GM12878 (cell line): ENCODE measurements at regions not wholly inside any gene's neighbourhood (a gene's known extent, or its start where the extent isn't known, plus 50 kb on each side); places are given as distances from the start of the nearest gene placed in this dataset.

ENCODE experiments used
- ATAC-seq: fragments of 200-7000 bp; cut with Tn5 transposase; 3 replicates; pipeline ENCODE4 v1.9.1; 2020; ENCODE audit warnings: mild to moderate bottlenecking, moderate library complexity
- BruUV-seq: library from RNA; stranded (reverse); fragments of 400-500 nt; replicated peaks from 2 replicates; lab custom pipeline; 2021; lab: Mats Ljungman, UMichigan
- CTCF ChIA-PET: fragments of 300-600 bp; sonication (Branson Sonifier 250); formaldehyde crosslinking; extraction: SDS; loops from one replicate; lab custom pipeline; 2021; ENCODE audit warnings: inconsistent platforms; lab: Yijun Ruan, JAX
- POLR2A ChIA-PET: fragments of 350-600 bp; formaldehyde crosslinking; extraction: SDS; loops from one replicate; lab custom pipeline; 2021; ENCODE audit warnings: inconsistent platforms; lab: Charles Lee
- RAD21 ChIA-PET: fragments of 300-600 bp; sonication (Branson Sonifier 250); formaldehyde crosslinking; loops from one replicate; lab custom pipeline; 2023; ENCODE audit warnings: antibody characterized with exemption; ENCODE audit not compliant: unreplicated experiment; lab: Charles Lee
- SMC1A ChIA-PET: fragments of 300-600 bp; sonication (Branson Sonifier 250); formaldehyde crosslinking; loops from one replicate; lab custom pipeline; 2023; ENCODE audit not compliant: unreplicated experiment, uncharacterized antibody; lab: Charles Lee
- DNase-seq: peaks from one replicate; pipeline ENCODE4 v3.0.0-alpha.2; 2011; ENCODE audit warnings: low read depth, low spot score
- FAIRE-seq: peaks from 3 replicates; lab custom pipeline; 2011; peaks lifted over from hg19 to GRCh38; lab: Jason Lieb, UNC
- H2AFZ ChIP-seq: 2 replicates; pipeline ENCODE4 v1.6.0; 2011; ENCODE audit warnings: low read depth, low read length, control low read depth; ENCODE audit not compliant: control insufficient read depth
- H3K27ac ChIP-seq: 2 replicates; pipeline ENCODE4 v1.5.1; 2011; ENCODE audit warnings: control low read depth; ENCODE audit not compliant: control insufficient read depth, insufficient read depth
- H3K27me3 ChIP-seq, 2 experiments: replicated peaks in 1 of 2; 2 replicates each; pipeline versions ENCODE4 v1.6.0 to v1.6.1; 2011; ENCODE audit warnings: low read length in 1 of 2; ENCODE audit not compliant: control insufficient read depth in 2 of 2, insufficient read depth in 2 of 2
- H3K36me3 ChIP-seq, 2 experiments: 2 replicates each; pipeline ENCODE4 v1.5.1; 2011; ENCODE audit warnings: low read length in 1 of 2; ENCODE audit not compliant: control insufficient read depth in 2 of 2, insufficient read depth in 2 of 2
- H3K4me1 ChIP-seq: 2 replicates; pipeline ENCODE4 v1.6.1; 2011; ENCODE audit warnings: mild to moderate bottlenecking, low read length, moderate library complexity, mixed read lengths; ENCODE audit not compliant: control insufficient read depth, insufficient read depth
- H3K4me2 ChIP-seq: 2 replicates; pipeline ENCODE4 v1.6.0; 2011; ENCODE audit warnings: control low read depth; ENCODE audit not compliant: control insufficient read depth, insufficient read depth
- H3K4me3 ChIP-seq: fragments of 200-600 bp; sonication (generic); 2 replicates; pipeline ENCODE4 v1.5.1; 2016
- H3K79me2 ChIP-seq: 2 replicates; pipeline ENCODE4 v1.6.0; 2011; ENCODE audit warnings: low read length; ENCODE audit not compliant: control insufficient read depth, insufficient read depth
- H3K9ac ChIP-seq: 2 replicates; pipeline ENCODE4 v1.8.0; 2011; ENCODE audit warnings: low read length, control low read depth, mixed read lengths; ENCODE audit not compliant: control insufficient read depth, insufficient read depth
- H3K9me3 ChIP-seq: replicated peaks from 3 replicates; pipeline ENCODE4 v1.5.1; 2011; ENCODE audit warnings: mild to moderate bottlenecking, low read length; ENCODE audit not compliant: control insufficient read depth, insufficient read depth
- H4K20me1 ChIP-seq: 2 replicates; pipeline ENCODE4 v1.6.0; 2011; ENCODE audit not compliant: control insufficient read depth, insufficient read depth
- BCL3 ChIP-seq: IDR thresholded peaks from 2 replicates; pipeline ENCODE4 v1.6.1; 2011; ENCODE audit warnings: borderline replicate concordance, low read depth, mild to moderate bottlenecking, moderate library complexity, low read length; ENCODE audit not compliant: insufficient read depth, poor library complexity, severe bottlenecking
- CHD2 ChIP-seq: IDR thresholded peaks from 2 replicates; pipeline ENCODE4 v1.6.1; 2011; ENCODE audit warnings: low read depth, low read length, improper control_type of control experiment, borderline replicate concordance
- CUX1 ChIP-seq: IDR thresholded peaks from 2 replicates; pipeline ENCODE4 v1.6.1; 2012; ENCODE audit warnings: improper control_type of control experiment, low read depth, low read length; ENCODE audit not compliant: insufficient replicate concordance
- MYC ChIP-seq: IDR thresholded peaks from 2 replicates; pipeline ENCODE4 v1.6.1; 2011; ENCODE audit warnings: mild to moderate bottlenecking, low read length, moderate library complexity, inconsistent platforms; ENCODE audit not compliant: insufficient read depth, insufficient replicate concordance, insufficient read length, severe bottlenecking
- RB1 ChIP-seq: fragments of 450-650 bp; formaldehyde crosslinking; IDR thresholded peaks from 2 replicates; pipeline ENCODE4 v1.6.1; 2017; ENCODE audit warnings: mild to moderate bottlenecking, borderline replicate concordance
- RELA ChIP-seq: fragments of 450-650 bp; IDR thresholded peaks from 2 replicates; pipeline ENCODE4 v1.8.0; 2014; ENCODE audit warnings: borderline replicate concordance; ENCODE audit not compliant: partially characterized antibody
- SKIL ChIP-seq: fragments of 450-650 bp; IDR thresholded peaks from 2 replicates; pipeline ENCODE4 v1.6.1; 2017; ENCODE audit warnings: mild to moderate bottlenecking, low read depth, inconsistent platforms; ENCODE audit not compliant: poor library complexity, severe bottlenecking
- SREBF1 ChIP-seq: IDR thresholded peaks from 2 replicates; pipeline ENCODE4 v1.6.1; 2012; ENCODE audit warnings: mild to moderate bottlenecking, low read length
- STAT3 ChIP-seq: IDR thresholded peaks from 2 replicates; pipeline ENCODE4 v1.6.1; 2011; ENCODE audit warnings: low read depth, low read length, improper control_type of control experiment
- WRNIP1 ChIP-seq: IDR thresholded peaks from 2 replicates; pipeline ENCODE4 v1.6.1; 2011; ENCODE audit warnings: low read depth, low read length, improper control_type of control experiment, borderline replicate concordance
- WGBS: methylation state at CpG from one replicate; pipeline ENCODE4 v1.1.6; 2016; ENCODE audit warnings: low lambda C conversion rate; ENCODE audit not compliant: insufficient replicate concordance, insufficient coverage; ENCODE audit errors: missing lambda C conversion rate; 5-methylcytosine and 5-hydroxymethylcytosine counted together
- in situ Hi-C: fragments of 300-500 bp; cut with MboI; formaldehyde crosslinking; loops from 9 replicates; pipeline ENCODE4 v1.14.3; 2018; ENCODE audit warnings: mixed read lengths
- intact Hi-C: fragments of 100-400 bp; cut with micrococcal nuclease; formaldehyde crosslinking; loops from one replicate; pipeline ENCODE4 v1.14.2; 2022; ENCODE audit not compliant: unreplicated experiment

- H2AFZ ChIP-seq = no peak overlapping the region
- WGBS = 40% methylated on average over 2 of the region's 2 CpGs
- BruUV-seq = no TSS peak
- no peaks in the 10 kb centered on the region for H3K36me3 ChIP-seq
- no peak overlapping the region for H3K4me2 ChIP-seq
- H3K27me3 ChIP-seq = no peaks in the 10 kb centered on the region
- H4K20me1 ChIP-seq = no peaks in the 10 kb centered on the region
- no peaks in the 10 kb centered on the region for H3K79me2 ChIP-seq
- CTCF ChIA-PET = interaction anchor here (1.4 to 2.9 kb wide), 2 partner anchors 15 to 19 kb away, joined by 3 to 16 read pairs; no protein-coding TSS in a partner anchor
- POLR2A ChIA-PET = no interaction called here
- intact Hi-C loops = no loop called here
- H3K9me3 ChIP-seq = no peaks in the 10 kb centered on the region
- H3K4me3 ChIP-seq = no peak overlapping the region
- DNase-seq (no peak), FAIRE-seq (no peak), ATAC-seq (no peak)
- RAD21 ChIA-PET = no interaction called here
- H3K4me1 ChIP-seq = no peaks in the 10 kb centered on the region
- in situ Hi-C loops = no loop called here
- SMC1A ChIA-PET = interaction anchor here (0.6 to 1.3 kb wide), 3 partner anchors 21 to 300 kb away, joined by 3 to 4 read pairs (median 3); no protein-coding TSS in a partner anchor
- no peak overlapping the region for H3K9ac ChIP-seq
- TF ChIP-seq WRNIP1 = no peak
- TF ChIP-seq BCL3 = no peak
- TF ChIP-seq RB1 = no peak
- TF ChIP-seq CHD2 = no peak
- TF ChIP-seq SREBF1 = no peak
- no peak for TF ChIP-seq STAT3
- no peak for TF ChIP-seq MYC
- TF ChIP-seq SKIL = no peak
- no peak for TF ChIP-seq RELA
- TF ChIP-seq CUX1 = no peak
- no peak overlapping the region for H3K27ac ChIP-seq
These were observed 104.8 kb upstream of the LGALSL start for GRCh38 chr2:64349131-64349530.
